DLD1 (cell line): ENCODE measurements at regions not wholly inside any gene's neighbourhood (a gene's known extent, or its start where the extent isn't known, plus 50 kb on each side); places are given as distances from the start of the nearest gene placed in this dataset.

Source experiments
- in situ Hi-C: cut with HindIII; loops from 2 replicates; pipeline ENCODE4 v1.10.0; 2017; ENCODE audit warnings: low sequenced_read_pairs

- in situ Hi-C loops: no loop called here
Measured at GRCh38 chr4:178347111-178347510, 904.9 kb upstream of the AGA start.

GRCh38 chr4:178349601-178350000, 907.4 kb upstream of the AGA start:
- in situ Hi-C loops: no loop called here

GRCh38 chr4:178351185-178351584, 908.9 kb upstream of the AGA start:
- in situ Hi-C loops: no loop called here

GRCh38 chr4:178356725-178357124, 914.5 kb upstream of the AGA start:
- in situ Hi-C loops: no loop called here

GRCh38 chr4:178385481-178385880, 943.2 kb upstream of the AGA start:
- in situ Hi-C loops: no loop called here

- in situ Hi-C loops: no loop called here
Measured at GRCh38 chr4:178387756-178388155, 945.5 kb upstream of the AGA start.

- in situ Hi-C loops: no loop called here
Measured at GRCh38 chr4:178395798-178396197, 953.6 kb upstream of the AGA start.

- in situ Hi-C loops: no loop called here
Measured at GRCh38 chr4:178412455-178412854, 970.2 kb upstream of the AGA start.

- in situ Hi-C loops: no loop called here
Measured at GRCh38 chr4:178414042-178414441, 971.8 kb upstream of the AGA start.

GRCh38 chr4:178414881-178415446, 972.7 kb upstream of the AGA start:
- in situ Hi-C loops: no loop called here

- in situ Hi-C loops: no loop called here
Measured at GRCh38 chr4:178415925-178416324, 973.7 kb upstream of the AGA start.

- in situ Hi-C loops: no loop called here
Measured at GRCh38 chr4:178423366-178423765, 981.1 kb upstream of the AGA start.

GRCh38 chr4:178426871-178427270, 984.6 kb upstream of the AGA start:
- in situ Hi-C loops: no loop called here

GRCh38 chr4:178427663-178428062, 985.4 kb upstream of the AGA start:
- in situ Hi-C loops: no loop called here

- in situ Hi-C loops: no loop called here
Measured at GRCh38 chr4:178448372-178449035, 1006.3 kb upstream of the AGA start.

GRCh38 chr4:178450614-178451013, 1008.4 kb upstream of the AGA start:
- in situ Hi-C loops: no loop called here

- in situ Hi-C loops: no loop called here
Measured at GRCh38 chr4:178453057-178453456, 1010.8 kb upstream of the AGA start.

- in situ Hi-C loops: no loop called here
Measured at GRCh38 chr4:178457286-178457685, 1015.0 kb upstream of the AGA start.

GRCh38 chr4:178462710-178463109, 1020.5 kb upstream of the AGA start:
- in situ Hi-C loops: no loop called here

- in situ Hi-C loops: no loop called here
Measured at GRCh38 chr4:178463747-178464146, 1021.5 kb upstream of the AGA start.

GRCh38 chr4:178470996-178471784, 1029.0 kb upstream of the AGA start:
- in situ Hi-C loops: no loop called here

GRCh38 chr4:178471994-178472393, 1029.8 kb upstream of the AGA start:
- in situ Hi-C loops: no loop called here
